Mammary epithelial cell (primary cell): ENCODE measurements at regions not wholly inside any gene's neighbourhood (a gene's known extent, or its start where the extent isn't known, plus 50 kb on each side); places are given as distances from the start of the nearest gene placed in this dataset.

ENCODE experiments used
- CTCF ChIP-seq, 2 donors: IDR thresholded peaks in 1 of 2; conservative IDR thresholded peaks in 1 of 2; 2 replicates each; pipeline ENCODE4 v1.5.1; 2011 to 2012; ENCODE audit warnings: inconsistent platforms in 2 of 2, low read length in 2 of 2, mild to moderate bottlenecking in 2 of 2, control low read depth in 1 of 2, low read depth in 1 of 2; ENCODE audit not compliant: insufficient read depth in 1 of 2; ENCODE audit errors: extremely low read depth in 1 of 2
- EZH2 ChIP-seq: IDR thresholded peaks from 2 replicates; pipeline ENCODE4 v1.6.1; 2012; ENCODE audit warnings: low read length, inconsistent platforms, borderline replicate concordance

DNA sequence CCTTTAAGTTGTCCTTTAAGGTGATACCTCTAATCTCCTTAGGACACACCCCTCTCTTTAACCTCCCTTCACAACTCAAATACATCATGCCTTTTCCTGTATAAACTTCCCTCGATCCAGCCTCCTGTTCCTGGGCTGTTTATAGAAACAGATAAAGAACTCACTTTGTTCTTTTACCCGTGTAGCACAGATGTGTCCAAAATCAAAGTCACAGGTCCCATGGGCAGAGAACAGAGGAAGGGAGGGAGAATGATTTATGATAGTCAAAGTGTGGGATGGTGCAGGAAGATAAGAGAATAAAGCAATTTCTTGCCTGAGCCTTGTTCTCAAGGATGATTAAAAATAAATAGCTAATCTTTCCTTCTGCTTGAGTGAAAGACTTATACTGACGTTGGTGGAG lies 50.3 kb upstream of the CABCOCO1 start:
- TF ChIP-seq CTCF (conservative IDR thresholded peaks at IDR 0.05 in 1 of 2, IDR thresholded peaks at IDR 0.05 in 1 of 2; ENCODE audit: extremely low read depth in 1 of 2, insufficient read depth in 1 of 2, low read depth in 1 of 2, low read length in 2 of 2) (no peak), EZH2 (no peak)
